ENCODE measurements at regions not wholly inside any gene's neighbourhood (a gene's known extent, or its start where the extent isn't known, plus 50 kb on each side); places are given as distances from the start of the nearest gene placed in this dataset.

GRCh38 chr6:10237298-10238038 lies 177.4 kb downstream of the TFAP2A start:
- DNase-seq (ENCODE audit: low read depth) = no peak

- DNase-seq (ENCODE audit: low read depth) = no peak
Measured at GRCh38 chr6:10235344-10235743, 179.5 kb downstream of the TFAP2A start.

- DNase-seq (ENCODE audit: low read depth) = no peak
Measured at GRCh38 chr6:10230531-10230930, 184.3 kb downstream of the TFAP2A start.

GRCh38 chr6:10223841-10224240 lies 191.0 kb downstream of the TFAP2A start:
- no peak for DNase-seq (ENCODE audit: low read depth)

GRCh38 chr6:10221178-10221577 lies 193.7 kb downstream of the TFAP2A start:
- DNase-seq (ENCODE audit: low read depth) = no peak

- DNase-seq (ENCODE audit: low read depth) = no peak
Measured at GRCh38 chr6:10219510-10219909, 195.4 kb downstream of the TFAP2A start.

- DNase-seq (ENCODE audit: low read depth) = no peak
Measured at GRCh38 chr6:10217111-10217510, 197.8 kb downstream of the TFAP2A start.

- DNase-seq (ENCODE audit: low read depth) = no peak
Measured at GRCh38 chr6:10215326-10216110, 199.4 kb downstream of the TFAP2A start.

GRCh38 chr6:10210052-10210451 lies 204.8 kb downstream of the TFAP2A start:
- DNase-seq (ENCODE audit: low read depth) = no peak

GRCh38 chr6:10205892-10206291 lies 209.0 kb downstream of the TFAP2A start:
- no peak for DNase-seq (ENCODE audit: low read depth)

GRCh38 chr6:10205120-10205519 lies 209.8 kb downstream of the TFAP2A start:
- DNase-seq (ENCODE audit: low read depth) = no peak

GRCh38 chr6:10203651-10204050 lies 211.2 kb downstream of the TFAP2A start:
- no peak for DNase-seq (ENCODE audit: low read depth)

GRCh38 chr6:10202581-10202980 lies 212.3 kb downstream of the TFAP2A start:
- no peak for DNase-seq (ENCODE audit: low read depth)

- no peak for DNase-seq (ENCODE audit: low read depth)
Measured at GRCh38 chr6:10201606-10202510, 213.0 kb downstream of the TFAP2A start.

- DNase-seq (ENCODE audit: low read depth) = no peak
Measured at GRCh38 chr6:10196090-10196489, 218.8 kb downstream of the TFAP2A start.

GRCh38 chr6:10194816-10195672 lies 219.8 kb downstream of the TFAP2A start:
- no peak for DNase-seq (ENCODE audit: low read depth)

GRCh38 chr6:10193321-10193720 lies 221.6 kb downstream of the TFAP2A start:
- DNase-seq (ENCODE audit: low read depth) = no peak

- no peak for DNase-seq (ENCODE audit: low read depth)
Measured at GRCh38 chr6:10190042-10190441, 224.8 kb downstream of the TFAP2A start.

GRCh38 chr6:10184371-10185227 lies 230.3 kb downstream of the TFAP2A start:
- DNase-seq (ENCODE audit: low read depth) = no peak

All from stimulated activated CD8-positive, alpha-beta memory T cell treated with anti-CD3 and anti-CD28 coated beads, Interleukin-12 subunit alpha, Interleukin-12 subunit beta, amount 100 ng/mL, for 4 hours (primary cell).